Activated CD4-positive, alpha-beta T cell treated with anti-CD3 and anti-CD28 coated beads, Interleukin-2, amount 50 U/mL, for 1 hour (primary cell): ENCODE measurements at regions not wholly inside any gene's neighbourhood (a gene's known extent, or its start where the extent isn't known, plus 50 kb on each side); places are given as distances from the start of the nearest gene placed in this dataset.
A peak's percentile ranks its signal among the peaks of the same experiment; 100 is the strongest.
"Not testable (repeated sequence)": the region's sequence is repeated elsewhere in the genome, so short reads cannot be mapped to it uniquely, and the experiment has no call there.

Source experiments
- DNase-seq: peaks from one replicate; pipeline ENCODE4 v3.0.0-alpha.2; 2020

GRCh38 chrX:111041018-111041462 is 55.0 kb upstream of the PAK3 start:
- peak; percentile 1 for DNase-seq

GRCh38 chrX:111040377-111041017 is 55.5 kb upstream of the PAK3 start:
- DNase-seq: no peak

- no peak for DNase-seq
These were observed 56.4 kb upstream of the PAK3 start for GRCh38 chrX:111039606-111040005.

GRCh38 chrX:111035991-111036390 is 60.0 kb upstream of the PAK3 start:
- no peak for DNase-seq

- no peak for DNase-seq
These were observed 60.7 kb upstream of the PAK3 start for GRCh38 chrX:111035256-111035655.

- not testable (repeated sequence) for DNase-seq
These were observed 73.0 kb upstream of the PAK3 start for GRCh38 chrX:111022998-111023397.

GRCh38 chrX:111020283-111020682 is 75.7 kb upstream of the PAK3 start:
- no peak for DNase-seq

GRCh38 chrX:111013778-111014455 is 82.1 kb upstream of the PAK3 start:
- DNase-seq: no peak

GRCh38 chrX:111010111-111010510 is 85.9 kb upstream of the PAK3 start:
- DNase-seq: no peak

- no peak for DNase-seq
These were observed 86.7 kb upstream of the PAK3 start for GRCh38 chrX:111009256-111009655.

- no peak for DNase-seq
These were observed 87.9 kb upstream of the PAK3 start for GRCh38 chrX:111008126-111008525.

GRCh38 chrX:111007238-111007637 is 88.8 kb upstream of the PAK3 start:
- DNase-seq: no peak

- no peak for DNase-seq
These were observed 89.9 kb upstream of the PAK3 start for GRCh38 chrX:111006116-111006515.

- DNase-seq: no peak
These were observed 90.8 kb upstream of the PAK3 start for GRCh38 chrX:111005166-111005565.

- DNase-seq: no peak
These were observed 92.9 kb upstream of the PAK3 start for GRCh38 chrX:111003118-111003517.

GRCh38 chrX:110992611-110993010 is 103.4 kb upstream of the PAK3 start:
- peak; percentile 16 for DNase-seq

- no peak for DNase-seq
These were observed 106.1 kb upstream of the PAK3 start for GRCh38 chrX:110989869-110990268.

GRCh38 chrX:110989447-110989846 is 106.5 kb upstream of the PAK3 start:
- no peak for DNase-seq

- no peak for DNase-seq
These were observed 108.7 kb upstream of the PAK3 start for GRCh38 chrX:110987292-110987691.

- no peak for DNase-seq
These were observed 110.5 kb upstream of the PAK3 start for GRCh38 chrX:110985470-110985869.

- DNase-seq: no peak
These were observed 113.0 kb upstream of the PAK3 start for GRCh38 chrX:110983024-110983423.

GRCh38 chrX:110966839-110967238 is 129.2 kb upstream of the PAK3 start:
- no peak for DNase-seq

- DNase-seq: no peak
These were observed 129.9 kb upstream of the PAK3 start for GRCh38 chrX:110966091-110966454.

- DNase-seq: no peak
These were observed 130.4 kb upstream of the PAK3 start for GRCh38 chrX:110965409-110966090.
